RWPE1 (cell line): ENCODE measurements at regions not wholly inside any gene's neighbourhood (a gene's known extent, or its start where the extent isn't known, plus 50 kb on each side); places are given as distances from the start of the nearest gene placed in this dataset.

Experiments used
- CTCF ChIA-PET: fragments of 350-600 bp; sonication (Branson Sonifier 250); formaldehyde crosslinking; extraction: SDS; loops from one replicate; lab custom pipeline; 2021; lab: Yijun Ruan, JAX
- POLR2A ChIA-PET: fragments of 400-600 bp; formaldehyde crosslinking; extraction: SDS; loops from one replicate; lab custom pipeline; 2020; ENCODE audit warnings: antibody characterized with exemption; ENCODE audit not compliant: low non-redundant PET; lab: Yijun Ruan, JAX
- DNase-seq: peaks from one replicate; pipeline ENCODE4 v3.0.0; 2012; ENCODE audit warnings: low spot score
- H3K27ac ChIP-seq: fragments of 450-650 bp; 2 replicates; pipeline ENCODE4 v1.5.1; 2017
- CTCF ChIP-seq: fragments of 450-650 bp; conservative IDR thresholded peaks from 2 replicates; pipeline ENCODE4 v1.5.1; 2017; ENCODE audit warnings: low read depth, mild to moderate bottlenecking

- no peak for DNase-seq
- no peak for TF ChIP-seq CTCF
- ChIA-PET POLR2A (no interaction called here), CTCF (no interaction called here)
- no peak overlapping the region for H3K27ac ChIP-seq
Measured at GRCh38 chr4:24054910-24055309, 165.1 kb upstream of the PPARGC1A start.

GRCh38 chr4:24053934-24054333 lies 164.1 kb upstream of the PPARGC1A start:
- POLR2A ChIA-PET = no interaction called here
- H3K27ac ChIP-seq = no peak overlapping the region

GRCh38 chr4:24044610-24045589 lies 155.1 kb upstream of the PPARGC1A start:
- H3K27ac ChIP-seq = no peak overlapping the region
- DNase-seq = no peak
- ChIA-PET CTCF (no interaction called here), POLR2A (no interaction called here)
- no peak for TF ChIP-seq CTCF

More at GRCh38 chr4:24053934-24054333, 164.1 kb upstream of the PPARGC1A start:
- no peak for TF ChIP-seq CTCF
- CTCF ChIA-PET = no interaction called here
- DNase-seq = no peak

GRCh38 chr4:24042094-24042493 lies 152.2 kb upstream of the PPARGC1A start:
- CTCF ChIA-PET = no interaction called here
- DNase-seq = no peak
- H3K27ac ChIP-seq = no peak overlapping the region
- TF ChIP-seq CTCF = no peak
- POLR2A ChIA-PET = no interaction called here

- TF ChIP-seq CTCF = no peak
- ChIA-PET CTCF (no interaction called here), POLR2A (no interaction called here)
- no peak overlapping the region for H3K27ac ChIP-seq
- DNase-seq = no peak
Measured at GRCh38 chr4:24040811-24041210, 151.0 kb upstream of the PPARGC1A start.

GRCh38 chr4:24033626-24034025 lies 143.8 kb upstream of the PPARGC1A start:
- CTCF ChIA-PET = no interaction called here
- POLR2A ChIA-PET = no interaction called here
- TF ChIP-seq CTCF = no peak
- DNase-seq = no peak
- H3K27ac ChIP-seq = no peak overlapping the region
